GM21367 (cell line): ENCODE measurements at regions not wholly inside any gene's neighbourhood (a gene's known extent, or its start where the extent isn't known, plus 50 kb on each side); places are given as distances from the start of the nearest gene placed in this dataset.

Experiments
- ATAC-seq: cut with Tn5 transposase; IDR thresholded peaks from one replicate; pipeline ENCODE4 v1.9.1; 2021; ENCODE audit not compliant: unreplicated experiment

DNA sequence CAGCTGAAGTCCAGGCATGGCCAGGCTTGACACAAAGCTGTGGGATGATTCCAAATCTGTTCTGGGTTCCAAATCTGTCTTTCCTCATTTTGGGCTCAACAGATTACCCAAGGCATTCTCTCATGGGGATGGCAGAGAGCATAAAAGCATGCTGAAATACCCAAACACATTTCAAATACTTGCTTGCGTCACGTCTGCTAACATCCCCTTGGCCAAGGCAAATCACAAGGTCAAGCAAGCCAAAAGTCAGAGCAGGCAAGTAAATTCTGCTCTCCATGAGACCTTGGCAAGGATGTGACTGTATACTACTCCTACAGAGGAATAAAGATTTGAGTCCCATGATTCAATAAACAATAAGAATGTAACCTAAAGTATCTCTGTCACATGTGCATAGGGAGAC lies 306.7 kb downstream of the EPB41L4A start:
- no peak for ATAC-seq

DNA sequence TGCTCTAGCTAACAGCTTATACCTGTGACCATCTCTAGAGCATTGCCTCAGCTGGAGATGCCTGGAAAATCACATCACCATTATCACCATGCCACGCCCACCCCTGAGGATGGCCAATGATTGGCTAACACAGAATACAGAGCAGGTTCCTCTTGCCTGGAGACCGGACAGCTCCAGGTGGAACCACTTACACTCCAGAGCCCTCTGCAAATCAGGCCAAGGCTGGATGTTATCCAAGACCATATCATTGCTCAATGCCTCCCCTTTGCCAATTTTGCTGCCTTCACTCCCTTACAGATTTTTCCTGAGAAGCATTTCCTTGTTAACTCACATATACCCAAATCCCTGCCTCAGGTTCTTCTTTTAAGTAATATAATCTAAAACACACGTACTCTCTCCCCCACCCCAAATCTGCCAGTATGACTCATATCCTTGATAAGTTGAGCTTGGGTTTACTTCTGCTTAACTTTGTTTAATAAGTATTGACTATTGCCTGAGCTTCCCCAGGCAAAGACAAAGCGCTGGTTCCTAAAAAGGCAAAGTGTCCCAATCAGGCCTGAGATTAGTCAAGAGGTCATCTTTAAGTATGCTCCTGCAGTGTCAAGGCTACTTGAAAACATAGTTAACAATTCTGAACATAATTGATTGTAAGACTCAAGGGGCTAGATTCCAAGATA lies 309.6 kb downstream of the EPB41L4A start:
- ATAC-seq = no peak

DNA sequence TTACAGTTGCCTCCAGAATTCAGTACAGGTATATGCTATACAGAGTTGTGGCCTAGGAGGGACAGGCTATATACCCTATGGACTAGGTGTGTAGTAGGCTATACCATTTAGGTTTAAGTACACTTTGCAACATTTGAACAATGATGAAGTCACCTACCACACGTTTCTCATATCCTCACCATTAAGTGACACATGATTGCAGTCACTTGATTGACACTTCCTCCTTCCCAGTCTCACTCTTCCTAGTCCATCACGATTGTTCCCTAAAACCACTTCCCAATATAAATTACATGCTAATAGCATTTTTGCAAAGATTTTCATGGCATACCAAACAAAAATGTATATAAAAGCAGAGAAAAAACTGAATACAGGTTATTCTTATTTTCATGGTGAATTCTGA lies 312.2 kb downstream of the EPB41L4A start:
- no peak for ATAC-seq

DNA sequence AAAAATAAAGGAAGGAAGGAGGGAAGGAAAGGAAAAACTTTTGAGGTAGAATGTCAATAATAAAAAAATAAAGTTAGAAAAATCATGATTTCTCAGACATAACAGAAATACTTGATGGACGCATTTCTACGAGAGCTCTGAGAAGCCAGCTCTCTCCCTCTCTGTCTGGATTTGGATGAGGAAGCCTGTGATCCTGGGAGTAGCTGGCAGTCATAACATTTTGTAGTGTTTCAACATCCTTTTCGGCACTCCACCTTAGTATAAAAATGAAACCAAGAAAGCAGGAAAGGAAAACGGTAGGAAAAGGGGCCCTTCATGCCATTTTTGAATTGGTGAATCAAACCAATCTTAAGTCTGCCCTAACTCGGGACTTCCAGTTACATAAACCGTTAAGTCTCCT lies 321.3 kb downstream of the EPB41L4A start:
- ATAC-seq = no peak

DNA sequence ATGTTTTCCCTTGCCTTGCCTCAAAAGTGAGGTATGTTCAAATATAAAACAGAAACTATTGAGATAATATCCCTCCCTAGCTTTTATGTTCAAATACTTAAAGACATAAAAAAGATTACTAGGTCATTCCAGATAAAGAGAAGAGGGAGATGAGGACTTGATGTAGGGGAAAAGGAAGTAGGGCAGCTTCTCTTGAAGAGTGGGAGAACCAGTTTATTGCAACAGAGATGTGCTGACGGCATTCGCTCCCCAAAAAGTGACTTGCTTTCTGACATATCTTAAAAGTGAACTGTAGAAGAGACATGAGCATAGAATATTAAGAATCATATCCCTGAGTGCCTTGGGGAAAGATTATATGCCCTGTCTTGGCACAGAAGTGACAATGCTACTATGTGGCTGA lies 330.2 kb upstream of the NREP start:
- no peak for ATAC-seq

DNA sequence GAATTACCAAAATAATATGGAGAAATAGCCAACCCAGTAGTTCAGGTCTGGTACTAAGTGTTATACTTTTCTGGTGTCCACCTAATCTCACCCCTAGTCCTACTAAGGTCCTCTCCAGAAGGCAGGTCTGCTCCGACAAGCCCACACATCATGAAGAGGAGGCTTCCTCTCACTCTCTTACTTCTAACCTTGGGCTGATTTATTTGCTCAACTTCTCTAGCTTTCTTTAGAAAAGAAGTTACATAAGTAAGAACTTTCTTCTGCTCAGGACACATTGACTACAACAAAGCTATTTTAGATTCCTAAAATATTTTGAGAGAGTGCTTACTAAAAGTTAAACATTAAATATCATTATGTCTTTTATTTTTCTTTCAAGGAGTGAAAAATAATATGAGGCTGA lies 329.7 kb upstream of the NREP start:
- ATAC-seq = no peak

DNA sequence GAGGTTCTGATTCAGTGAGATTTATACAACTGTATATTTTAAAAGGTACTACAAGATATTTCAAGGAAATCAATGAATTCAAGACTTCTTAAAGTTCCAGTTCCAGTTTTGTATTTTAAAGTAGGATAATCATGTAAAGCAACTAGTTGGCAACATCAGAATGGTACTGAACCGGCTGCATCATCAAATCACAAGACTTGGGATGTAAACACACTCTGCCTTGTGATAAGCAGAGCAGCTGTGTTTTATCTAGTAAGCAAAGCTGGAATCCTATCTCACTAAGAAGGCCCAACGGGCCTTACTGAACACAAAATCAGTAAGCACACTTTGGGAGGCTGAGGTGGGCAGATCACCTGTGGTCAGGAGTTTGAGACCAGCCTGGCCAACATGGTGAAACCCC lies 327.2 kb upstream of the NREP start:
- no peak for ATAC-seq

DNA sequence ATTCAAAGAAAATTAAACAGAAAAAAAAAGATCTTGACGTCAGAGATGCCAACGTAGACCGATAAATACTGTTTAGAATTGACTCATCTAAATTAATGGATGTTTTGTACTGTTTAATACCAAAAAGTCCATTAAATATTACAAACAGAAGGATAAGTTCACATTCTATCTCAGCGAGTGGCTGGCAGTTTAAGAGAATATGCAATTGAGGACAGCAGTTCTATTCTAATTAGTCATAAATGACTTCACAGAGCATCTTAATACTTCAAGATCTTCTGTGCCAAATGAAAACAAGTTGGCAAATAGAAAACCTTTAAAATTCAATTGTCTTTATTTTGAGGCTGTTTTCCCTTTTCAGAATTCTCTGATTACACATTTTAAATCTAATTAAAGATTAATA lies 326.6 kb upstream of the NREP start:
- ATAC-seq = no peak

DNA sequence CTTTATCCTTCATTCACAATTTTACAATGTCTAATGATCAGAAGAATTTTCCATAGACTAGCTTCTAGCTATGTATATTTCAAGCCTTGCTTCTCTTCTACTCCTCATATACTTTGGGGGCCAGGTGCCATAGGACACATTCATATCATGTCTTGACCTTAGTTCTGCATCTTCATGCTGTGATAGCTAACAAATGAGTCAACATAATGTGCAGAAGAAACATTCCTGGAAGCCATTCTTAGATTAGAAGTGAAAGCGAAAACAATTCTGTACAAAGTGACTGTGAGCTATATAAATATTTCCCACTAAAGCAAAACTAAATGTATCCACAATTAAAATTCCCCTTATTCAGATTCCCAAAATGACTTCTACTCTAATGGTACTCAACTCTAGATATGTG lies 320.2 kb upstream of the NREP start:
- peak; percentile 65 for ATAC-seq

DNA sequence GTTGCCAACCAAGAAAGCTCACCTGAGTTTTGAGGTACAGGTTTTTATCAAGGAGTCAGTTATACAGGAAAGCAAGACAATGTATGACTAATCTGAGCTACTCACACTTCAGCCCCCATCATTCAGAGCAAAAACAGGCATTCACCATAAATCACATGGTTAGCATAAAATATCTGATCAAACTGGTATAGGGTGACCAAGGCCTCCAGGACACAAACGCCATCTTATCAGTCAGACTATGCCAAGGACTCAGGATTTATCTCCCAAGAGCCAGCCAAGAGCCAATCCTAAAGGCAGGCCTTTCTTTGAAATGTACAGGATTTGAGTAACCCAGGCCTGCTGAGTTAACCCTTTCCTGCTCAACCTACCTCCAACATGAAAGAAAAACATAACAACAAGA lies 313.0 kb upstream of the NREP start:
- ATAC-seq = no peak

DNA sequence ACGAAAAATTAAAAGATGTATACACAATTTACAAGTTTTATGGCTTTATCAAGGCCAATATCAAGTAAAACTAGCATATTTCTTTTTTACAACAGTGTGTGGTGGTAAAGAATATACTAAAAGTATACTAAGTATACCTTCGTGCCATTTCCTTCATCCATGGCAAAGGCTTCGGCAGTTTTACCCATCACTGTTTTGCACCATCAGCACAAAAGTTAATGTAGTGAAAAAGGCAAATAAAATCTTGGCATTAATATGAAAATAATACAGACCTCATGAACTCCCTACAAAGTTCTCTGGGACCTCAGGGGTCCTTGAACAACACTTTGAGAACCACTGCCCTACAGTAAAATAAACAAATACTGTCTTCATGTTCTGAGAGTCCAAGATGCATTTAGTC lies 312.3 kb upstream of the NREP start:
- no peak for ATAC-seq

DNA sequence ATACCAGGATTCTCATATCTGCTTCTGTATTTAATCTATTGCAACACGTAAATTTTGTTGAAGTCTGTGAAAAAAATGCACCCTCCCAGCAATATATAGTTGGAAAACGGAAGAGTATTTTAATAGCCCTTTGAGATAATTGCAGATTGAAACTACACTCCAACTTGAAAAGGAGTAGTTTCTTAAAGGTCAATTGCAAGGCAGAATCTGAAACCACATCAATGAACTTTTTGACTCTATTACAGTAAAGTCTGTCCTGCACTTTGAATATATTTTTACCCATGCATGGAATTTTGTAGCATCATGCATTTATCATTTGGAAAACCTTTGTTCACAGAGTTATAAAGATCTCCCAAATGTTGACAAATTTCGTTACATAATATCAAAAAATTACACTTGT lies 311.6 kb upstream of the NREP start:
- ATAC-seq = no peak

DNA sequence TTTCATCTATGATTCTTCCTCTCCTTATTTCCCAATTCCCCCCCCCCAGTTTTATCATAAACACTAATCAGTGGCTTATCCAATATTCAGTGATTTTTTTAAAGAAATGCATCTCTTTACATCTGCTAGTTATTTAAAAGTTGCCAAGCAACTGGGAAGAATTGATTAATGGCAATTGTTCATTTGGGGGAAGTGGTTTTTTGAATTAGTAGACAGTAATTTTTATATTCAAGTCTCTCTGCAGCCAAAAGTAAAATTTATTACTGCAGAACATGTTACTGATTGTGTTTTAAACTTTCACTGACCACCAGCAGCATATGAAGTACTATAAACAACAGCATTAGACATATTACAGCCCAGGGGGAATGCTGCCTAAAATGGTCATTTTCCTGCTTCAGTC lies 308.8 kb upstream of the NREP start:
- no peak for ATAC-seq

DNA sequence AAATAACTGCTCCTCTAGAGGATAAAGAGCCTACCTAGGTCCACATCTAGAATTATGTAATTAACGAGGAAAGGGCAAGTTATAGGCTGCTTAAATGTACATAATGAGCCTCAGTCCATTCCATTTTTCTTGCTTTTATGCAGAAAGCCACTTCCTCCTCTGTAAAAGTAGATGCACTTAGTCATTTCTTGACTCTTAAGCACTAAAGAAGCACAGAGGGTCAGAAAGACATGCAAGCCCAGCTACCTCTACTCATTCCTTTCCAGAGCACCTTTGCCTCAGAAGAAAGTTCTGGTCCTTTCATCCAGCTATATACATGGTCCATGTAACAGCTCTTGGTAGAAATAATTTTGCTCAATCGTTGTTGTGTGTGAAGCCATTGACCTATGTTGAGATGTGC lies 308.0 kb upstream of the NREP start:
- no peak for ATAC-seq

DNA sequence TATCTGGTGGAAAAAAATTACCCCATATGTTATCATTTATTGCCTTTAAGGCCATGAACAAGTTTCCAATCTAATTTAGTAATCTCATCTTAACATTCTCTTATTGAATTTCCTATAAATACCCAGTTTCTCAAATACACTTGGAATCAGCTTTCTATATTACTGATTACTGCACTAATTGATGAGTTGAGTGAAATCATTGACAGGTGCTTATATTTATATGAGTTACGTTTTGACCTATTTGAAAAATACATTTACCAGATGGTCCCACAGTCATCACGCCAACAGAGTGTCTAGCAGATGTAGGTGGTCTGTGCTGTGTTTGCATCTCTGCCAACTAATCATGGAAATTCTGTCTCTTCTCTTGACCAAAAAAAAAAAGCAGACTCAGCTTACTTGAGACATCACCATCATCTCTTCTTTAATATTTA lies 307.3 kb upstream of the NREP start:
- no peak for ATAC-seq

DNA sequence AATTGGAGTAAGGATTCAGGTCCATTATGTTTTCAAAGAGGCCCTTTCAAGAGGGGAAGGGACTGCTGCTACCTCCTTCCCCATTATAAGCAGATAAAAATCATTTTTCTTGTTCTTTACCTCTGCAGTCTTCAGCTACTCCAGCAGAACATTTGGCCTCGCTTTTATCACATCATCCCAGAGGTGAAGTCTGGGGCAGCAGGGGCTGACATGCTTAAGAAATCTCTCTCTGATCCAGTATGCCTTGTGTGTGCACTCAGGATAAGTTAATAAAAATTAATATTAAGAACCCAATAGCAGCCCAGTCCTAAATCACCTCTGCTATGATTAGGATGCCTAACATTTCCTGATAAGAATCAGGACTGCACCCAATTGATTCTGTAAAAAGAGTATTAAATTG lies 306.9 kb upstream of the NREP start:
- no peak for ATAC-seq

DNA sequence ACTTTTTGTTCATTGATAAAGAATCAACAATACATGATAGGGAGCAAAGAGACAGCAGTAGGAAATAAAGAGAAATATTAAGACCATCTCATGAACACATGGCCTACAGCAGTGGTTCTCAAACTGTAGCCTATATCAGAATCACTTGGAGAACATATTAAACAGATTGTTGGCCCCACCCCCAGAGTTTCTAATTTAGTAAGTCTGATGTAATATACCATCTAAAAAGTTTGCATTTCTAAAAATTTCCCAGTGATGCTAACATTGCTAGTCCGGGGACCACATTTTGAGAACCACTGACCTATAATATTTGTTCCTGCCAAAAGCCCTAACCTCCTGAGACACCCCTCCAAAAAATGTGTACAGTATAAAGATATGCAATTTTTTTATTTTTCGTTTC lies 306.2 kb upstream of the NREP start:
- ATAC-seq = no peak

DNA sequence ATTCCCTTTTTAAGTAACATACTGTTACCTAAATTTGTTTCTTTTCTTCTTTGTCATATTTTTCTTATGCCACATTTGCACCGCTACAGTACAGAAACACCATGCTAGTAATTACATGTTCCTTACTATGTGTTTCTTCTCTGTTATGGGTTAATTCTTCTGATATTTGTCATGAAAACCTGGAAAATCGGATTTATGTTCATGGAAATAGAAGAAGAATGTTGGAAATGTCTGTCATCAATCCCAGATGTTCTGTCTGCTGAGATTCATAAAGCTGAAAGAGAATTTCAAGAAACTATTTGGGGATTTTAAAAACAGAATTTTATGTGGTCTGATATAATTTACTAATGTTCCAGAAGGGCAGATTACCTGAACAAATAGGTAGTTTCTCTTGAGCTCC lies 305.2 kb upstream of the NREP start:
- ATAC-seq = no peak

DNA sequence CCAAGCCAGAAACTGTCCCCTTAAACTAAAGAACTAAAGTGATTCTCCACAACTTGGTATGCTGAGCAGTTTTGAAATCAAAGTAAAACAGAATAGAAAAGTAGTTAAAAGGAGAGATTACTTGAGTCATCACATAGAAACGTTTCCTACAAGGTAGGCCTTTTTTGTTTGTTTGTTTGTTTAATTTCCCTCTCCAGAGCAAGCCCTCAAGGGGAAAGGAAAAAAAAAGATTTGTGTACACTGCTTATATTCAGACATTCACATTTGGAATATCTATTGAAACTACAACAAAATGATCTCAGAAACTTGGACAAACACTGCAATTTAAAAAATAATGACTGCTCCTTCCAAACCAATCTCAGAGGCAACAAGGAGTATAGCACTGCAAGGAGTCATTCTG lies 304.7 kb upstream of the NREP start:
- ATAC-seq = no peak

DNA sequence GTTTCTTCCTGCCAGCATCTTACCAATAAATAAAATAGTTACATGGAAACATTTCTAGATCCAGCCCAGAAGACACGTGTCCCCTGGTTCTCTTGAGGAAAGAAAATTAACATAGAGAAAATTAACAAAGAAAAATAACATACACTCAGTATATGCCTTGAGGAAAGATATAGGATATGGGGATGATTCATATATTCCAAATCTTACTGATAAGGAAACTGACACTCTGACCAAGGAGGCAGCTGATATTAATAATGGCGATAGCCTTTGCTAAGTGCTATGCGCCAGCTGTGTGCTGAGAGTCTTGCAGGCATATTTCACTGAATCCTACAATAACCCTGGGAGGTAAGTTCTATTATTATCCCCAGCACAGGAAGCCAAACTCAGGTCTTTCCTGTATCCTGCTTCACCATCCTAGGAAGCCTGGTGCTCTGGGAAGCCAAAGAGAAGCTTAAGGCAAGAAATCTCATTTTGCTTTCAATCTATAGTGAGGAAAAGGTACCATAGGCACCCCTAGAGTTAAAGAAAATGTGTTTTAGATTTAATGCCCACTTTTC lies 302.7 kb upstream of the NREP start:
- no peak for ATAC-seq

DNA sequence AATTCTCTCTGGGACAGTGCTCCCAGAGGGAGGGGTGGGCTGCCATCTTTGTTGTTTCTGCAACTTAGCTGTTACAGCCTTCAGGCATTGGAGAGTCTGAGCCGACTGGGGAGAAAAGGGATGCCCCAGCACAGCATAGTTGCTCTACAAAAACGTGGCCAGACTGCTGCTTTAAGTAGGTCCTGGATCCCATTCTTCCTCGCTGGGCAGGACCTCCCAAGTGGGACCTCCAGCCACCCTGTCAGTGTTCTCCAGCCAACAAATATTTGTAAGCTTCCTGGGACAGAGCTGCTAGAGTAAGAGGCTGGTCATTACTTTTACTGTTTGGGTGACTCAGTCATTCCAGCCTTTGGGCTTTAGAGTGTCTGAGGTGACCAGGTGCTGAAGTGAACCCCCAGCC lies 292.7 kb upstream of the NREP start:
- no peak for ATAC-seq

DNA sequence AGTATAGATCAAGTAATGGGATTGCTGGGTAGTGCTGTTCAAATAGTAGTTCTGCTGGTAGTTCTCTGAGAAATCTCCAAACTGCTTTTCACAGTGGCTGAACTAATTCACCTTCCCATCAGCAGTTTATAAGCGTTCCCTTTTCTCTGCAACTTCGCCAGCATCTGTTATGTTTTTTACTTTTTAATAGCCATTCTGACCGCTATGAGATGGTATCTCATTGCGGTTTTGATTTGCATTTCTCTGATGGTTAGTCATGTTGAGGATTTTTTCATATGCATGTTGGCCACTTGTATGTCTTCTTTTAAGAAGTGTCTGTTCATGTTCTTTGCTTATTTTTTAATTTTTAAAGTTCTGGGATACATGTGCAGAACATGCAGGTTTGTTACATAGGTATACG lies 279.2 kb upstream of the NREP start:
- ATAC-seq = no peak

DNA sequence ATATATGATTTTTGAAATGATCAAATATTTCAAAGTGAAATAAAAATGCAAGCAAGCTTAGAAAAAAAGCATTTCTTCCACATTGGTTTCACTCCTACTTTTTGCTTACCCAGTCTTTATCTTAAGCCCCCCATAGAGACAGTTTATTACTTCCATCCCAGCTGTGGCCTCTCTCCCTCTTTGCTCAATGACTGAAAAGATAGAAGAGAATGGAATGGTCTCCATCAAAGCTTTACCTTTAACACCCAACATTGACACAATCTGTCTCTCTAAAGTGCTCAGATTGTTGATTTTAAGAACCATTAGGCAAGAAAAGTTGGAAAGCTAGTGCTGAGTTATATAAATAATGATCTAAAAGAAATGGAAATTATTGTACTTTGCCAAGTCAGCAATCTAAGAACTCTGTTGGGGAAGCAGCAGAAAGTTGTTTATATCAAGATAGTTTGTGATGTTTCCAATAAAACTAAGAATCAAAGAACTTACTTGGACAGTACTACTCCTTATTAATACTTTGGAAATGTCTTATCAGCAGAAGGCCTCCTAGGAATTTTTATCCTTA lies 277.5 kb upstream of the NREP start:
- no peak for ATAC-seq
